GM12874 (cell line): ENCODE measurements at regions not wholly inside any gene's neighbourhood (a gene's known extent, or its start where the extent isn't known, plus 50 kb on each side); places are given as distances from the start of the nearest gene placed in this dataset.

Experiments used
- TF ChIP-seq, protein P1 (sequence below): IDR thresholded peaks from 2 replicates; pipeline ENCODE4 v1.5.1; 2011; ENCODE audit warnings: low read depth, mild to moderate bottlenecking, control low read depth, low read length, moderate library complexity; ENCODE audit not compliant: insufficient read depth

DNA sequence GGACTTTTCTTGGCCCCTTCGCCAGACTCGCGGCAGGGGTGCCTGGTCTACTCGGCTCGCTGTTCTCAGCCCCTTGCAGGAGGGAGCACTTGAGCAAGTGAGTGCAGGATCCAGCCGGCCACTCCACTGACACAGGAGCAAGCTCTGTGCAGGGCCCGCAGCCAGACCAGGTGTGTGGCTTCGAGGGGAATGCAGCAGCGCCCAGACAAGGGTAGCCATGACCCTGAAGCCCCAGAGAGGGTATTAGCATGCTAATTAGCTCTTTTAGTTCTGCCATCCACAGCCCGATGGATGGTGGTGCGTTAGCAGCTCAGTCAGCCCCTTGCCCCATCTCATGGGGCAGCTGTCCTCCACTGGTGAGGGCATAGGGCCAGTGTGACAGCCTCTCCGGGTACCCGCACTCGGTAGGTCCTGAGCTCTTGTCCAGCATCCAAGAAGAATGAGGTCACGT is 103.2 kb upstream of the HS6ST1 start:
- TF ChIP-seq, protein P1, sequence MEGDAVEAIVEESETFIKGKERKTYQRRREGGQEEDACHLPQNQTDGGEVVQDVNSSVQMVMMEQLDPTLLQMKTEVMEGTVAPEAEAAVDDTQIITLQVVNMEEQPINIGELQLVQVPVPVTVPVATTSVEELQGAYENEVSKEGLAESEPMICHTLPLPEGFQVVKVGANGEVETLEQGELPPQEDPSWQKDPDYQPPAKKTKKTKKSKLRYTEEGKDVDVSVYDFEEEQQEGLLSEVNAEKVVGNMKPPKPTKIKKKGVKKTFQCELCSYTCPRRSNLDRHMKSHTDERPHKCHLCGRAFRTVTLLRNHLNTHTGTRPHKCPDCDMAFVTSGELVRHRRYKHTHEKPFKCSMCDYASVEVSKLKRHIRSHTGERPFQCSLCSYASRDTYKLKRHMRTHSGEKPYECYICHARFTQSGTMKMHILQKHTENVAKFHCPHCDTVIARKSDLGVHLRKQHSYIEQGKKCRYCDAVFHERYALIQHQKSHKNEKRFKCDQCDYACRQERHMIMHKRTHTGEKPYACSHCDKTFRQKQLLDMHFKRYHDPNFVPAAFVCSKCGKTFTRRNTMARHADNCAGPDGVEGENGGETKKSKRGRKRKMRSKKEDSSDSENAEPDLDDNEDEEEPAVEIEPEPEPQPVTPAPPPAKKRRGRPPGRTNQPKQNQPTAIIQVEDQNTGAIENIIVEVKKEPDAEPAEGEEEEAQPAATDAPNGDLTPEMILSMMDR, result no peak

DNA sequence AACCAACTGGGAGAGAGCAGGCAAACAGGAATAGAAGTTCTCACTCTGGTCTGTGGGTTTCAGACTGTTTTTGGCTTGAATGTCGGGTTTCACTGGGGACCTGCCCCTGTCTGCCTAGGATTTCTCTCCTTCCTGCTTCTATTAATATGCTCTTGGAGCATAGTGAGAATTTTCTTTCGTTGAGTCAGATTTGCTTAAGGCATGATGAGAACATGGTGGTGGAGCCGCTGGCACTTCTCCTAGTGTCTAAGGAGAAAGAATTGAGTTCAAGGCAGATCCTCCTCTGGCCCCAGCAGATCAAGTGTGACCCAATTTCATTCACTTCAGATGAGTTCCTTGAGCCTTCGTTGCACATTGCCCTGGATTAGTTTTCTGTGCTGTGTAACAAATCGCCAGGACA is 103.9 kb upstream of the HS6ST1 start:
- TF ChIP-seq, protein P1, result no peak

GRCh38 chr2:128423788-128424165 is 105.1 kb upstream of the HS6ST1 start:
- TF ChIP-seq, protein P1, result no peak

DNA sequence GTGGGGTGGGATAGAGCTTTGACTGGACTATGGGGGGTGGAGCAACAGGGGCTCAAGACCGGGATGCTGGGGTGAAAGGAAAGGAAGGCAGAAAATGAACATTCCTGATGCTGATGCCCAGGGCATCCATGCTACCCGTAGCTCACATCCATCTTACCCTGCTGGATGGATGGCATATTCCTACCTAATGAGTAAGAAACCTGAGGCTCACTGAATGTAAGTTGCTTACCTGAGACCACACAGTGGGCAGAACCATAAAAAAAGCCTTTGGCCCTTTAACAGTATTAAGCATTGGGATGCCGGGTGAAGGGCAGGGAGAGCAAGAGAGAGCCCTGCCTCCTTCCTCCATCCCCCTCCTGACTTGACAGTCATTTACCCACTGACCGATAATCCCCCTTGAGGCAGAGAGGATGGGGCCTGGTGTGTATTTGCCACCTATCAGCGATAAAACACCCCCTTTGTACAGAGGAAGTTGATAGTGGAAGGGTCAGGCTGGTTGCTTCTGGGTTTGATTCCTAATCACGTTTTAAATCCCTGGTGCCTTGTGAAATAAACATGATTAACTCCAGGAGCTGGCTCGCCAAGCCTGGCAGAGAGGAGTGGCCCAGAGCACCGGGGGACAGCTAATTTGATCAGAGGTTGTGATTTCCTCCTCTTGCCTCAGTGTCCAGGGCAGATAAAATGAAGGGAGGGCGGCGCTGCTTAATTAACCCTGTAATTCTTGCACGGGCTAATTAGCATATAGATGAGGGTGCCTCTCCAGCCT is 105.9 kb upstream of the HS6ST1 start:
- TF ChIP-seq, protein P1, result no peak

DNA sequence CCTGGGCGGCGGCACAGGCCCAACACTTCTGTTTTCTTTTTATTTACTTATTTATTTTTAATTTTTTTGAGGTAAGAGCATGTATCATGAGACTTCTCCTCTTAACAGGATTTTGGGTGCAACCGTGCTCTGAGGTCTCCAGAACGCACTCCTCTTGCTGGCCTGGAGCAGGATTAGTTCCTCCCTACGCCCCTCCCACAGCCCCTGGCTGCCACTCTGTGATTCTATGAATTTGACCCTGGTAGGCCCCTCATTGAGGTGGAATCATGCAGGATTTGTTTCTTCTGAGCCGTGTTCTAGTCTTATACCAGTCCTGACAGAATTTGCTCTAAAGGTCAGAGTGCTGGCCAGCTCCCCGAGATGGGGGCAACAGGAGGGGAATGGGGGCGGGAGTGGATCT is 106.5 kb upstream of the HS6ST1 start:
- TF ChIP-seq, protein P1, result no peak

DNA sequence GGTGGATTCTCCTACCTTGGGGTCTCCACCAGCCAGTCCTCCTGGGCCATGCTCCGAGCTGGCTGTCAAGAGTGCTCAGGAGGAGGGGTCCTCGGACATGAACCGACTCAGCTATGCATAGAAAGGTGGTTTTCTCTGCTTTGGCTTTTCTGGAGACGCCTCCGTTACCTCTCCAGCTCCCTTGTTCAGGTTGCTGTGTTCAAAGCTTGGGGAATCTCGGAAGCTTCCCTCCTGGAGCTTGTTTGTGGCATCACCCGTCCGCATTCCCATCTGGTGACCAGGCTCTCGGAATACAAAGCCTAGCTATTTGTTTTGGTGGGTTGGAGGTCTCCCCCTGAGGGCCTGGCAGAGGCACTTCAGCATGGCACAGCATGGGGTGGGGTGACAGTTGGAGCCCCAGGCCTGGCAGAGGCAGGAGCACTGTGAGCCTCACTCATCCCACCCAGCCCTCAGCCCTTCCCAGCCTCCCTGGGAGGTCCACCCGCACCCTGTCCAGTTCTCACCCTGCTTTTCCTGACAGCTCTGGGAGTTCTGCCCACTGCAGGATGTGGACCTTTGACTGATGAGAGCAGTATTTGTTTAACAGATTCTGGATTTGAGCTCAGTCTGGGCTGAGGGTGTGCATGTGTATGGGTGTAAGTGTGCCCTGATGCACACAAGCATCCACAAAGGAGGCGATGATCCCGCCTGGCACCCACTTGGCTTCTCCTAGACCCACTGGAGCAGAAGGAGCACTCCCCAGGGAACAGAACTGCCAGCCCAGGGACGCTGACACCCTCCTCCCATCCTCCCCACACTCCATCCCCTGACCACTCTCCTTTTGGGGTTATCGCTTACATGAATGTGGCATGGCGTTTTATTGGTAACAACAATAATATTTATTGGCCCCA is 107.3 kb upstream of the HS6ST1 start:
- TF ChIP-seq, protein P1, result no peak

DNA sequence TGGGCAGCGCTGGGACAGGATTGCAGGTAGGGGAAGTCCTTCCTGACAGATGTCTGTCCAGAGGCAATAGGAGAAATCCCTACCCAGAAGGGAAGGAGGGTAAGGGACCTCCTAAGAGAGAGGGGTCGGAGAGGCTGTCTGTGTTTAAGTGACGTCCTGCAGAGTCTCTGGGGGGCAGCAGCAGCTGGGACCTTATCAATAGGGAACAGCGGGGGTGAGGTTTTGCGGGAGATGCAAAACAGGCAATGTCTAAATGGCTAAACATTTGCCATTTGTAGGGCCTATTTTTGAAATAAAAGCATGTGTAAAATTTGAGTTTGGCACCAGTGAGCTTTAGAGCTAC is 108.7 kb upstream of the HS6ST1 start:
- TF ChIP-seq, protein P1, result no peak
